AG10803 (cell line): ENCODE measurements at regions not wholly inside any gene's neighbourhood (a gene's known extent, or its start where the extent isn't known, plus 50 kb on each side); places are given as distances from the start of the nearest gene placed in this dataset.

ENCODE experiments used
- DNase-seq: peaks from one replicate; pipeline ENCODE4 v3.0.0; 2010; ENCODE audit warnings: low read depth
- H3K4me3 ChIP-seq: 2 replicates; pipeline ENCODE4 v1.5.1; 2011; ENCODE audit warnings: mild to moderate bottlenecking, low read length, control low read depth
- CTCF ChIP-seq: conservative IDR thresholded peaks from 2 replicates; pipeline ENCODE4 v1.5.1; 2011; ENCODE audit warnings: mild to moderate bottlenecking, low read length, control low read depth, inconsistent platforms

GRCh38 chr19:30699871-30700280 lies 327.7 kb downstream of the ZNF536 start:
- DNase-seq = no peak
- no peak overlapping the region for H3K4me3 ChIP-seq
- no peak for TF ChIP-seq CTCF

- TF ChIP-seq CTCF = no peak
- DNase-seq = no peak
- H3K4me3 ChIP-seq = no peak overlapping the region
Observed at GRCh38 chr19:30696514-30696913, 324.3 kb downstream of the ZNF536 start.

- no peak overlapping the region for H3K4me3 ChIP-seq
- DNase-seq = no peak
- TF ChIP-seq CTCF = no peak
Observed at GRCh38 chr19:30695171-30695875, 323.1 kb downstream of the ZNF536 start.

GRCh38 chr19:30694156-30694755 lies 322.1 kb downstream of the ZNF536 start:
- H3K4me3 ChIP-seq = no peak overlapping the region
- no peak for TF ChIP-seq CTCF
- no peak for DNase-seq

GRCh38 chr19:30692879-30693503 lies 320.8 kb downstream of the ZNF536 start:
- peak; percentile 10 for DNase-seq
- peak overlapping the region; percentile 53 for H3K4me3 ChIP-seq
- no peak for TF ChIP-seq CTCF

GRCh38 chr19:30692181-30692811 lies 320.1 kb downstream of the ZNF536 start:
- H3K4me3 ChIP-seq = peak overlapping the region; percentile 53
- DNase-seq = peak; percentile 45
- TF ChIP-seq CTCF = no peak

GRCh38 chr19:30691819-30692166 lies 319.6 kb downstream of the ZNF536 start:
- no peak overlapping the region for H3K4me3 ChIP-seq
- DNase-seq = no peak
- no peak for TF ChIP-seq CTCF
